ENCODE measurements at regions not wholly inside any gene's neighbourhood (a gene's known extent, or its start where the extent isn't known, plus 50 kb on each side); places are given as distances from the start of the nearest gene placed in this dataset.
A peak's percentile ranks its signal among the peaks of the same experiment; 100 is the strongest.

DNA sequence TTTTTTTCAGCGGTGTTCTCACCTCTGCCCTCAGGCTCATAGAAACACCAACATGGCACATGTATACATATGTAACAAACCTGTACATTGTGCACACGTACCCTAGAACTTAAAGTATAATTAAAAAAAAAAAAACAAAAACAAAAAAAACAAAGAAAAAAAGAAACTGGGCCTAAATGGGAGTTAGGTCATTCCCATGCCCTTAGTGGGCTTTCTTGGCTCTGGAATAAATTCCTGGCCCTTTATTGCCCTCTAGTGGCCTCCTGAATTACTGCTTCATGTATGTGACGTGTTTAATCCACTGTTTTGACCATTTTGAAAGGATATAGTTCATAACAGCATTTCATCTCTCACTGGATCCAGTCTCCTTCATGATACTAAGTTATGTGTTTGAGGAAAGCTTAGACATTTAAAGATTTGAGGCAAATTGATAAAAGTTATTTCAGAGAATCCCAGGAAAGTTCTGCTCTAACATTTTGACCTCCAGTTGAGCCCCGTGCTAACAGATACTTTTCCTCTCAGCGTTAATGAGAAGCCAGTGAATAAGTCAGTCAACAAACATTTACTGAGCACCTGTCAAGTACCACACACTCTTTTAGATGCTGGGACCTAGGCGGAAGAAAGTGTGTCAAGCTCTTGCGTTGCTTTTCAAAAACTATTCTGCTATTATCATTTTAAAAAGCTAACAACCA is 54.7 kb upstream of the SYPL1 start:
- DNase-seq (ENCODE audit: low read depth in 2 of 3, low spot score in 2 of 3): peak; percentile 16 to 77 (median 51)

- DNase-seq (ENCODE audit: low read depth in 2 of 3, low spot score in 2 of 3): no peak
Observed at GRCh38 chr7:106165337-106165736, 53.2 kb upstream of the SYPL1 start.

DNA sequence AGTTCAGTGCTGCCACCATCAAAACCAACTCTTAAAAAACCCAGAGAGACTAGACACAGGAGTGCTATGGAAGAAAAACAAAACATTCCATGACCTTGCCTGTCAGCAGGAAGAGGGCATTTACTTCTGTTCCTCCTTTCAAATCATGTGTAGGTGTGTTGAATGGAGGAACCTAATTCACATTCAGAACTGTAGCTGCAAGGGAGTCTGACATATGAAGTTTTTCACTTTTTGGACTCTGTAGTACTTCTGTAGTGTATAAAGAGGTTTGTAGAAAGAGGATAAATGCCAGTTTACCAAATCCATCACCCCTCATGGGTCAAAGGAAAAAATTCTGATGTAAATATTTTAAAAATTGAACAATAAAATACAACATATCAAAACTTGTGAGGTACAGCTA is 51.1 kb upstream of the SYPL1 start:
- no peak for DNase-seq (ENCODE audit: low read depth in 2 of 3, low spot score in 2 of 3)

All from hematopoietic multipotent progenitor cell (in vitro differentiated cells).